ENCODE measurements at regions not wholly inside any gene's neighbourhood (a gene's known extent, or its start where the extent isn't known, plus 50 kb on each side); places are given as distances from the start of the nearest gene placed in this dataset.

- peak; percentile 63 to 93 for DNase-seq (ENCODE audit: low read depth in 2 of 2)
Measured at GRCh38 chr6:111985202-111985731, 68.6 kb upstream of the CCN6 start.

GRCh38 chr6:111986651-111987050 is 67.3 kb upstream of the CCN6 start:
- no peak for DNase-seq (ENCODE audit: low read depth in 2 of 2)

- peak in 1 of 2 donors; percentile 44 for DNase-seq (ENCODE audit: low read depth in 2 of 2)
Measured at GRCh38 chr6:111987295-111987694, 66.6 kb upstream of the CCN6 start.

GRCh38 chr6:111988926-111989325 is 65.0 kb upstream of the CCN6 start:
- DNase-seq (ENCODE audit: low read depth in 2 of 2), result no peak

- no peak for DNase-seq (ENCODE audit: low read depth in 2 of 2)
Measured at GRCh38 chr6:111989743-111990142, 64.2 kb upstream of the CCN6 start.

- no peak for DNase-seq (ENCODE audit: low read depth in 2 of 2)
Measured at GRCh38 chr6:111990214-111990613, 63.7 kb upstream of the CCN6 start.

GRCh38 chr6:111992851-111993250 is 61.1 kb upstream of the CCN6 start:
- DNase-seq (ENCODE audit: low read depth in 2 of 2), result peak; percentile 22 to 90

- DNase-seq (ENCODE audit: low read depth in 2 of 2), result no peak
Measured at GRCh38 chr6:111993342-111993741, 60.6 kb upstream of the CCN6 start.

- no peak for DNase-seq (ENCODE audit: low read depth in 2 of 2)
Measured at GRCh38 chr6:111994791-111995190, 59.1 kb upstream of the CCN6 start.

GRCh38 chr6:111995404-111995803 is 58.5 kb upstream of the CCN6 start:
- DNase-seq (ENCODE audit: low read depth in 2 of 2), result no peak

- no peak for DNase-seq (ENCODE audit: low read depth in 2 of 2)
Measured at GRCh38 chr6:111996144-111996865, 57.6 kb upstream of the CCN6 start.

GRCh38 chr6:111997078-111997852 is 56.6 kb upstream of the CCN6 start:
- peak; percentile 84 to 88 for DNase-seq (ENCODE audit: low read depth in 2 of 2)

GRCh38 chr6:111997853-111998208 is 56.1 kb upstream of the CCN6 start:
- DNase-seq (ENCODE audit: low read depth in 2 of 2), result no peak

- DNase-seq (ENCODE audit: low read depth in 2 of 2), result no peak
Measured at GRCh38 chr6:112002307-112002706, 51.6 kb upstream of the CCN6 start.

Data from lung microvascular endothelial cell (primary cell).